ENCODE measurements at regions not wholly inside any gene's neighbourhood (a gene's known extent, or its start where the extent isn't known, plus 50 kb on each side); places are given as distances from the start of the nearest gene placed in this dataset.
A peak's percentile ranks its signal among the peaks of the same experiment; 100 is the strongest.
"Not testable (repeated sequence)": the region's sequence is repeated elsewhere in the genome, so short reads cannot be mapped to it uniquely, and the experiment has no call there.

DNA sequence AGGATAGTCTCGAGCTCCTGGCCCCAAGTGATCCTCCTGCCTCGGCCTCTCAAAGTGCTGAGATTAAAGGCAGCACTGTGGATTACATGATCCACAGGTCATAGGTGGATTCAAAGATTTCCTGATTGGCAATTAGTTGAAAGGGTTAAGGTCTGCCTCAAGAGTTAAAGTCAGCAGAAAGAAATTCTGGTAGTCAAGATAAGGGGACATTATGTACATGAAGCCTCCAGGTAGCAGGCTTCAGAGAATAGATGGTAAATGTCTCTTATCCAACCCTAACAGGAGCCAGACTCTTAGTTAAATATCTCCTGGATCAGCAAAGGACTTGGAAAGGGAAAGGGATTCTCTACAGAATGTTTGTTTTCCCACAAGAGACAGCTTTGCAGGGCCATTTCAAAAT lies 93.7 kb downstream of the SKIDA1 start:
- H3K4me1 ChIP-seq (ENCODE audit: control insufficient read depth, insufficient read depth, low read length): no peaks in the 10 kb centered on the region
- peaks cover 8% of the 10 kb centered on the region for H3K9me3 ChIP-seq (replicated peaks; ENCODE audit: control insufficient read depth, low read depth, low read length)
- H3K27me3 ChIP-seq (ENCODE audit: control insufficient read depth, insufficient read depth, low read length): no peaks in the 10 kb centered on the region
- no peak overlapping the region for H3K27ac ChIP-seq (ENCODE audit: low read length)
- no peak for DNase-seq
- WGBS (ENCODE audit: insufficient coverage): 86% methylated on average over 2 of the region's 2 CpGs
- no peak overlapping the region for H3K4me3 ChIP-seq (ENCODE audit: low read length)
- H3K36me3 ChIP-seq (ENCODE audit: control insufficient read depth, insufficient read depth, low read length): no peaks in the 10 kb centered on the region

DNA sequence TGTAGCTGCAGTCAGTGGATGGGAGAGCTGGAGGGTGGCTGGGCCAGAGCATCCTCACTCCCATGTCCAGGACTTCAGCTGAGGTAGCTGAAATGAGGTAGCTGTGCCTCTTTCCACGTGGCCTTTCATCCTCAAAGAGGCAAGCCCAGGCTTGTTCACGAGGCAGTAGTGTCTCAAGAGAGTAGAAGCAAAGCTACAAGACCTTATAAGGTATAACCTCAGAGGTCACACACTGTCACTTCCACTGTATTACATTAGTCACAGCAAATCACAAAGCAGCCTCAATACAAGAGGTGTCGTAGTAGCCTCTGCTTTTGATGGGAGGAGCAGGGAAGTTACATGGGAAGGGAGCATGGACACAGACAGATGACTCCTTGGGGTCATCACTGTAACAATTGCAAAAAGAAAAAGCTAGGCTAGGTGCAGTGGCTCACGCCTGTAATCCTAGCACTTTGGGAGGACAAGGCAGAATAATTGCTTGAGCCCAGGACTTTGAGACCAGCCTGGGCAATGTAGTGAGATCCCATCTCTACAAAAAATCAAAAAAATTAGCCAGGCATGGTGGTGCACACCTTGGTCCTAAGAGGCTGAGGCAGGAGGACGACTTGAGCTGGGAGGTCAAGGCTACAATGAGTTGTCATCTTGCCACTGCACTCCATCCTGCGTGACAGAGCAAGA lies 97.5 kb downstream of the SKIDA1 start:
- H3K4me1 ChIP-seq (ENCODE audit: control insufficient read depth, insufficient read depth, low read length): no peaks in the 10 kb centered on the region
- no peak overlapping the region for H3K27ac ChIP-seq (ENCODE audit: low read length)
- WGBS (ENCODE audit: insufficient coverage): 33% methylated on average over 1 of the region's 6 CpGs

DNA sequence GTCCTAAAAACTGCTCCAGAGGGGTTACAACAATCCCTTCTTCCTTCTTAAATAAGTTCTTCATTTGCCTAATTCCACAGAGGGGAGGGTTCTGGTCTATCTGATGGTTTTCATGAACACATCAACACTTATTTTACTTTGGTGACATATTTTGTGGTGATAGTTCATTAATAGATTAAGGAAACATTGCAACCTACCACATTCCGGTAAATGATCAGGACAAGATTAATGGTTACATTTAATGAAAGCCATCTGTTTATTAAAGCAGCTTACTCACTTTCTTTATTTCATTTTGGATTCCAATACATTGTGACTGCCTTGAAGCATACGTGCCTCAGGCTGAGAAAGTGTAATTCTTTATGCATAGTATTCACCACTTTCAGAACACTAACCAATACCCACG lies 101.0 kb downstream of the SKIDA1 start:
- no peaks in the 10 kb centered on the region for H3K27me3 ChIP-seq (ENCODE audit: control insufficient read depth, insufficient read depth, low read length)
- no peaks in the 10 kb centered on the region for H3K36me3 ChIP-seq (ENCODE audit: control insufficient read depth, insufficient read depth, low read length)
- peak; percentile 37 for DNase-seq
- H3K4me1 ChIP-seq (ENCODE audit: control insufficient read depth, insufficient read depth, low read length): no peaks in the 10 kb centered on the region
- no peak overlapping the region for H3K27ac ChIP-seq (ENCODE audit: low read length)
- H3K9me3 ChIP-seq (replicated peaks; ENCODE audit: control insufficient read depth, low read depth, low read length): peaks cover 9% of the 10 kb centered on the region
- no peak overlapping the region for H3K4me3 ChIP-seq (ENCODE audit: low read length)
- WGBS (ENCODE audit: insufficient coverage): no CpG with 5 or more reads among the region's 3 CpGs

More for the DNA sequence above, 97.5 kb downstream of the SKIDA1 start:
- Histone ChIP-seq H3K36me3 (ENCODE audit: control insufficient read depth, insufficient read depth, low read length) (no peaks in the 10 kb centered on the region), H3K4me3 (ENCODE audit: low read length) (no peak overlapping the region), H3K9me3 (replicated peaks; ENCODE audit: control insufficient read depth, low read depth, low read length) (peaks cover 9% of the 10 kb centered on the region), H3K27me3 (ENCODE audit: control insufficient read depth, insufficient read depth, low read length) (no peaks in the 10 kb centered on the region)
- DNase-seq: no peak

DNA sequence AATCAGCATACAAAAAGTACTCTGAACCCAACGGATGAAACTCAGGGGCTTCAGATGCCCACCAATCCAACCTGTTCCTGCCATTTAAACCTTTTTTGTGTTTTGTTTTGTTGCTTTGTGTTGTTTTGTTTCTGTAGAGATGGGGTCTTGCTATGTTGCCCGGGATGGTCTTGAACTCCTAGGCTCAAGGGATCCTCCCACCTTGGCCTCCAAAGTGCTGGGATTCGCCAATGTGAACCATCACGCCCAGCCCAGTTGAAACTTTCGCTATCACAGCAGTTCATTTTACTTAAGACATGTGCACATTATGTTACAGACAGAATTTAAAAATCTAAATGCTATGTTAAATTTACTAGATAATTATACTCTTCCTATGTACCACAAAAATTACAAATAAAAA lies 101.6 kb downstream of the SKIDA1 start:
- H3K4me1 ChIP-seq (ENCODE audit: control insufficient read depth, insufficient read depth, low read length): no peaks in the 10 kb centered on the region
- no peaks in the 10 kb centered on the region for H3K36me3 ChIP-seq (ENCODE audit: control insufficient read depth, insufficient read depth, low read length)
- peaks cover 9% of the 10 kb centered on the region for H3K9me3 ChIP-seq (replicated peaks; ENCODE audit: control insufficient read depth, low read depth, low read length)
- no peaks in the 10 kb centered on the region for H3K27me3 ChIP-seq (ENCODE audit: control insufficient read depth, insufficient read depth, low read length)
- no peak for DNase-seq
- no peak overlapping the region for H3K4me3 ChIP-seq (ENCODE audit: low read length)
- WGBS (ENCODE audit: insufficient coverage): no CpG with 5 or more reads among the region's 5 CpGs
- H3K27ac ChIP-seq (ENCODE audit: low read length): no peak overlapping the region

DNA sequence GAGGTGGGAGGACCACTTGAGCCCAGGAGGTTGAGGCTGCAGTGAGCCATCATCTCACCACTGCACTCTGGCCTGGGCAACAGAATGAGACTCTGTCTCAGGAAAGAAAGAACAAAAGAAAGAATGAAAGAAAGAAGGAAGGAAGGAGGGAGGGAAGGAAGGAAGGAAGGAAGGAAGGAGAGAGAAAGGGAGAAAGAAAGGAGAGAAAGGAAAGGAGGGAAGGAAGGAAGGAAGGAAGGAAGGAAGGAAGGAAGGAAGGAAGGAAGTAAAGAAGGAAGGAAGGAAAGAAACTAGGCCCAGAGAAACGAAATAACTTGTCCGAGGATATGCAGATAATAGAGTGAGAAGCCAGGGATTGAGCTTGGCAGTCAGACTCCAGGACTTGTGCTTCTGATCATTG lies 102.1 kb downstream of the SKIDA1 start:
- Histone ChIP-seq H3K27me3 (ENCODE audit: control insufficient read depth, insufficient read depth, low read length) (no peaks in the 10 kb centered on the region), H3K4me3 (ENCODE audit: low read length) (no peak overlapping the region), H3K36me3 (ENCODE audit: control insufficient read depth, insufficient read depth, low read length) (no peaks in the 10 kb centered on the region), H3K4me1 (ENCODE audit: control insufficient read depth, insufficient read depth, low read length) (no peaks in the 10 kb centered on the region), H3K27ac (ENCODE audit: low read length) (no peak overlapping the region), H3K9me3 (replicated peaks; ENCODE audit: control insufficient read depth, low read depth, low read length) (peaks cover 9% of the 10 kb centered on the region)
- 75% methylated on average over 2 of the region's 2 CpGs for WGBS (ENCODE audit: insufficient coverage)
- no peak for DNase-seq

DNA sequence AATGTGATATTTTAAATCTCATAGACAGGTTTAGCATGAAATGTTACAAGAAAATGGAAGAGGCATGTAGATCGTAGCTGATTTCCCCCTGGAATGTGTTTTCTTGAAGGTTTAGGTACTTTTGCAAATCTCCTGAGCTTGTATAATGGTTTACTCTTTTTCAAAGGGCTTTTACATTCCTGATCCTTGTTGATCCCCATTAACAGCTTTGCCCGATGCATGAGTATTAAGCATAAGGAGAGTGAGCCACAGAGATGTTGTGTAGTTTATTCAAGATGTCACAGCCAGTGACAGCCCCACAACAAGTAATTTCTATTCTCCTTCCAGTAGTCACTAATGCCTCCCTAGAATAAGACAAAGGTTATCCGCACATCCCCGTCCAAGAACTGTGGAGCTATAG lies 103.7 kb downstream of the SKIDA1 start:
- WGBS (ENCODE audit: insufficient coverage): 100% methylated on average over 1 of the region's 4 CpGs
- Histone ChIP-seq H3K27ac (ENCODE audit: low read length) (no peak overlapping the region), H3K27me3 (ENCODE audit: control insufficient read depth, insufficient read depth, low read length) (no peaks in the 10 kb centered on the region), H3K4me3 (ENCODE audit: low read length) (no peak overlapping the region), H3K36me3 (ENCODE audit: control insufficient read depth, insufficient read depth, low read length) (no peaks in the 10 kb centered on the region), H3K4me1 (ENCODE audit: control insufficient read depth, insufficient read depth, low read length) (no peaks in the 10 kb centered on the region), H3K9me3 (replicated peaks; ENCODE audit: control insufficient read depth, low read depth, low read length) (peaks cover under 1% of the 10 kb centered on the region)
- no peak for DNase-seq

DNA sequence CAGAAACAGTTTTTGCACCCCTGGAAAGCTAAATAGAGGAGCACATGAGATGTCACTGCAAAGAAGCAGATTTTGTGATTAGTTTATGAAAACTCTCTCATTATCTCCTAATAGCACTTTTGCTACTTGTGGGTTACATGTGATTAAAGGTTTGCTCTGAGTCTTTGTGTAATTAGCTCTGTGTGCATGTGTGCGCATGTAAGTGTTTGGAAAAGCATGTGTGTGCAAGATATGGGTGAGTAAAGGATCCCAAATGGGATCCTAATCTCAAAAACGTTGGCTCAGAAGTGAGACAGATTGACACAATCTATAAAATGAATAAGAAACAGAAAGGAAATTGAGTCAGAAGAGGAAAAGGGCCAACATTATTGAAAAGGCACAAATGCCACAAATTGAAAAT lies 104.5 kb downstream of the SKIDA1 start:
- WGBS (ENCODE audit: insufficient coverage): 100% methylated on average over 1 of the region's 2 CpGs
- Histone ChIP-seq H3K36me3 (ENCODE audit: control insufficient read depth, insufficient read depth, low read length) (no peaks in the 10 kb centered on the region), H3K27ac (ENCODE audit: low read length) (no peak overlapping the region), H3K27me3 (ENCODE audit: control insufficient read depth, insufficient read depth, low read length) (no peaks in the 10 kb centered on the region), H3K9me3 (replicated peaks; ENCODE audit: control insufficient read depth, low read depth, low read length) (no peaks in the 10 kb centered on the region), H3K4me3 (ENCODE audit: low read length) (no peak overlapping the region), H3K4me1 (ENCODE audit: control insufficient read depth, insufficient read depth, low read length) (no peaks in the 10 kb centered on the region)
- DNase-seq: no peak

DNA sequence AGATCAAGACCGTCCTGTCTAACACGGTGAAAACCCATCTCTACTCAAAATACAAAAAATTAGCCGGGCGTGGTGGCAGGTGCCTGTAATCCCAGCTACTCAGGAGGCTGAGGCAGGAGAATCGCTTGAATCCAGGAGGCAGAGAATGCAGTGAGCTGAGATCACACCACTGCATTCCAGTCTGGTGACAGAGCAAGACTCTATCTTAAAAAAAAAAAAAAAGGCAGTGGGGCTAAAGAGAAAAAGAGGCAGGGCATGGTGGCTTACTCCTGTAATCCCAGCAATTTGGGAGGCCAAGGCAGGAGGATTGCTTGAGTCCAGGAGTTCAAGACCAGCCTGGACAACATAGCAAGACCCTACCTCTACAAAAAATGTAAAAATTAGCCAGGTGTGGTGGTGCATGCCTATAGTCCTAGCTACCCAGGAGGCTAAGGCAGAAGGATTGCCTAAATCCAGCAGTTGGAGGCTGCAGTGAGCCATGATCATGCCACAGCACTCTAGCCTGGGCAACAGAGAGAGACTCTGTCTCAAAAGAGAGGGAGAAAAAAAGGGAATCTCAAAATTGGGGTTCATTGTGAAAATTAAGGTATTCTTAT lies 106.4 kb downstream of the SKIDA1 start:
- DNase-seq; H3K4me1 ChIP-seq (ENCODE audit: control insufficient read depth, insufficient read depth, low read length); H3K27ac ChIP-seq (ENCODE audit: low read length); H3K36me3 ChIP-seq (ENCODE audit: control insufficient read depth, insufficient read depth, low read length); H3K9me3 ChIP-seq (replicated peaks; ENCODE audit: control insufficient read depth, low read depth, low read length); H3K27me3 ChIP-seq (ENCODE audit: control insufficient read depth, insufficient read depth, low read length); H3K4me3 ChIP-seq (ENCODE audit: low read length): not testable (repeated sequence)
- 100% methylated on average over 2 of the region's 5 CpGs for WGBS (ENCODE audit: insufficient coverage)

DNA sequence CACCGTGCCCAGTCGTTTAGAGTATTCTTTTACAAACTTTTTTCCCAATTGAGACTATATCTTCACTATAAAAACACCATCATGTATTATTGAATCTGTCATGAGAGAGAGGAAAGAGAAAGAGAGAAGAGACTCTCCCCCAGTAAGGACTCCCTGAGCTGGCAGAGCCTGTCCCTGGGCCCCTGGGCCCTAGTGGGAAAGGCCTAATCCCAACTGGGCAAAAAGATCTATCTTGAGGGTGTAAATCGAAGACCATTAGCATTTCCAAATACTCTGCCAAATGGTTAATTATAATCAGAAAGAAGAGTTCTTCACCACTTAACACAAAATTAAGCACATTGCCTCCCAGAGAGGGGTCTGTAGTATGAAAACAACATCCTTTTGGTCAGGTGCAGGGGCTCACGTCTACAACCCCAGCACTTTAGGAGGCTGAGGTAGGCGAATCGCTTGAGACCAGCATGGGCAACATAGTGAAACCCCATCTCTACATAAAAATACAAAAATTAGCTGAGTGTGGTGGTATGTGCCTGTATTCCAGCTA lies 108.2 kb downstream of the SKIDA1 start:
- Histone ChIP-seq H3K27me3 (ENCODE audit: control insufficient read depth, insufficient read depth, low read length) (no peaks in the 10 kb centered on the region), H3K4me1 (ENCODE audit: control insufficient read depth, insufficient read depth, low read length) (no peaks in the 10 kb centered on the region), H3K27ac (ENCODE audit: low read length) (no peak overlapping the region), H3K36me3 (ENCODE audit: control insufficient read depth, insufficient read depth, low read length) (no peaks in the 10 kb centered on the region), H3K9me3 (replicated peaks; ENCODE audit: control insufficient read depth, low read depth, low read length) (no peaks in the 10 kb centered on the region), H3K4me3 (ENCODE audit: low read length) (no peak overlapping the region)
- WGBS (ENCODE audit: insufficient coverage): no CpG with 5 or more reads among the region's 6 CpGs
- DNase-seq: no peak

DNA sequence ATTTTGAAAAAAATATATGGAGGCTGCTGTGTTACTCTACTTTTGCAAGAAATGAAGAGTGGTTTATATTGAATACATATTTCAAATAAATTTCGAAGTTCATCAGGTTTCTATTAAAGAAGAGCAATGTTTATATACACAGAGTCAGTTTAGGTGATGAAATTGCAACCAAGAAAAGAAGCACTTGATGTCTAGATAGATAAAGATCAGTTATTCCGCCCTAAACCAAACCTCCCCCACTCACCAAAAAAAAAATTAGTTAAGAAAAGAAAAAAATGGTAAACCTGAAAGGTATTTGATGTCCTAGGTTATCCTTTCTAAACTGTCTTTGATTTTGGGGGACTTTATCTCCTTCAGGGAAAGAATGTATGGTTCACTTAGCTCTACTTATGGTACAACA lies 111.8 kb downstream of the SKIDA1 start:
- no peak overlapping the region for H3K27ac ChIP-seq (ENCODE audit: low read length)
- H3K36me3 ChIP-seq (ENCODE audit: control insufficient read depth, insufficient read depth, low read length): no peaks in the 10 kb centered on the region
- no peak for DNase-seq
- H3K27me3 ChIP-seq (ENCODE audit: control insufficient read depth, insufficient read depth, low read length): no peaks in the 10 kb centered on the region
- H3K9me3 ChIP-seq (replicated peaks; ENCODE audit: control insufficient read depth, low read depth, low read length): no peaks in the 10 kb centered on the region
- no peak overlapping the region for H3K4me3 ChIP-seq (ENCODE audit: low read length)
- H3K4me1 ChIP-seq (ENCODE audit: control insufficient read depth, insufficient read depth, low read length): no peaks in the 10 kb centered on the region
- WGBS (ENCODE audit: insufficient coverage): no CpG with 5 or more reads among the region's 2 CpGs
